Neural progenitor cell (in vitro differentiated cells): ENCODE measurements at regions not wholly inside any gene's neighbourhood (a gene's known extent, or its start where the extent isn't known, plus 50 kb on each side); places are given as distances from the start of the nearest gene placed in this dataset.

Experiments
- DNase-seq: peaks from one replicate; pipeline ENCODE4 v3.0.0-alpha.2; 2016; ENCODE audit warnings: low spot score
- H2AFZ ChIP-seq: fragments of 200-600 bp; sonication (generic); replicated peaks from 2 replicates; pipeline ENCODE4 v1.6.1; 2016; ENCODE audit warnings: antibody characterized with exemption
- H3F3A ChIP-seq: fragments of 200-600 bp; sonication (generic); 2 replicates; pipeline ENCODE4 v1.6.1; 2016; ENCODE audit warnings: antibody characterized with exemption, low read depth
- H3K27ac ChIP-seq: fragments of 200-600 bp; sonication (generic); 2 replicates; pipeline ENCODE4 v1.5.1; 2016; ENCODE audit warnings: mild to moderate bottlenecking
- H3K27me3 ChIP-seq: fragments of 200-600 bp; sonication (generic); 2 replicates; pipeline ENCODE4 v1.6.1; 2016; ENCODE audit warnings: mild to moderate bottlenecking, moderate library complexity
- H3K36me3 ChIP-seq: fragments of 200-600 bp; sonication (generic); 2 replicates; pipeline ENCODE4 v1.5.1; 2016
- H3K4me1 ChIP-seq: fragments of 200-600 bp; sonication (generic); 2 replicates; pipeline ENCODE4 v1.6.1; 2016; ENCODE audit warnings: mixed run types
- H3K4me2 ChIP-seq: fragments of 200-600 bp; sonication (generic); 2 replicates; pipeline ENCODE4 v1.6.1; 2016
- H3K4me3 ChIP-seq: fragments of 200-600 bp; sonication (generic); 2 replicates; pipeline ENCODE4 v1.5.1; 2016
- H3K79me2 ChIP-seq: fragments of 200-600 bp; sonication (generic); 2 replicates; pipeline ENCODE4 v1.6.1; 2016; ENCODE audit warnings: low read depth
- H3K9ac ChIP-seq: fragments of 200-600 bp; sonication (generic); 2 replicates; pipeline ENCODE4 v1.6.1; 2016
- H3K9me3 ChIP-seq: fragments of 200-600 bp; sonication (generic); 2 replicates; pipeline ENCODE4 v1.5.1; 2016; ENCODE audit warnings: low read depth
- H4K20me1 ChIP-seq: fragments of 200-600 bp; sonication (generic); 2 replicates; pipeline ENCODE4 v1.6.1; 2016; ENCODE audit warnings: low read depth
- H3K27ac Mint-ChIP-seq: 3 replicates; pipeline ENCODE4 v1.8.0; 2021; ENCODE audit warnings: mixed read lengths
- H3K27me3 Mint-ChIP-seq: 2 replicates; pipeline ENCODE4 v1.8.0; 2022; ENCODE audit warnings: low read depth, mild to moderate bottlenecking, inconsistent platforms, moderate library complexity, mixed read lengths; ENCODE audit not compliant: insufficient read depth
- H3K36me3 Mint-ChIP-seq: 3 replicates; pipeline ENCODE4 v1.8.0; 2021; ENCODE audit warnings: mixed read lengths
- H3K4me1 Mint-ChIP-seq: 3 replicates; pipeline ENCODE4 v1.8.0; 2021; ENCODE audit warnings: mixed read lengths
- H3K4me3 Mint-ChIP-seq: 3 replicates; pipeline ENCODE4 v1.8.0; 2021; ENCODE audit warnings: mild to moderate bottlenecking, moderate library complexity, mixed read lengths
- H3K9me3 Mint-ChIP-seq: 3 replicates; pipeline ENCODE4 v1.8.0; 2020; ENCODE audit warnings: mixed read lengths
- EZH2 ChIP-seq: fragments of 200-600 bp; sonication (generic); IDR thresholded peaks from 2 replicates; pipeline ENCODE4 v1.6.1; 2017; ENCODE audit warnings: antibody characterized with exemption, mild to moderate bottlenecking, moderate library complexity
- EZH2phosphoT487 ChIP-seq: fragments of 200-600 bp; sonication (generic); IDR thresholded peaks from 2 replicates; pipeline ENCODE4 v1.6.1; 2017; ENCODE audit warnings: antibody characterized with exemption
- TF ChIP-seq, protein P1 (sequence below): fragments of 200-600 bp; sonication (generic); IDR thresholded peaks from 2 replicates; pipeline ENCODE4 v1.5.1; 2017; ENCODE audit warnings: antibody characterized with exemption, mild to moderate bottlenecking

GRCh38 chrX:107348051-107348450 is 101.4 kb upstream of the FRMPD3 start:
- Histone ChIP-seq H3K9ac (no peak overlapping the region), H3F3A (no peaks in the 10 kb centered on the region)

DNA sequence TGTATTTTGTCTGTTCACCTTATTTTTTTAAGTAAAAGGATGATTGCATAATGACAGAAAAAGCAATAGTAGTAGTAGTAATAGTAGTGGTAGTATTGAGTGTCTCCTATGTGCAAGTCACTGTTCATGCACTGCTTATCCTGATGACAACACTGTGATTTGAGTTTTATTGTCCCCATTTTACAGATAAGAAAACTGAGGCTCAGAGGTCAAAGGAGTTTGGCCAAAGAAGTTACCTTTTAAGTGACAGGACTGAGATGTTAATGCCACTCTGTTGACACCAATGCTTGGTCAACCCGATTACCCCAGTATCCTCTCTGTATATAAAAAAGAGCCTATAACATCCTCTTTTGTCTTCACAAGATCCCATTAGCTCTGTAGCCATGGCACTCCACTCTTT is 100.5 kb upstream of the FRMPD3 start:
- H3K4me3 Mint-ChIP-seq = no peak overlapping the region
- Histone ChIP-seq H3K36me3 (no peaks in the 10 kb centered on the region), H3F3A (no peaks in the 10 kb centered on the region), H3K9ac (no peak overlapping the region), H2AFZ (no peak overlapping the region), H3K4me3 (no peak overlapping the region), H3K9me3 (peaks cover 6% of the 10 kb centered on the region), H4K20me1 (no peaks in the 10 kb centered on the region), H3K79me2 (no peaks in the 10 kb centered on the region), H3K27me3 (peaks cover 17% of the 10 kb centered on the region), H3K4me2 (no peak overlapping the region), H3K27ac (no peak overlapping the region), H3K4me1 (no peaks in the 10 kb centered on the region)
- TF ChIP-seq EZH2phosphoT487 = no peak
- TF ChIP-seq, protein P1, sequence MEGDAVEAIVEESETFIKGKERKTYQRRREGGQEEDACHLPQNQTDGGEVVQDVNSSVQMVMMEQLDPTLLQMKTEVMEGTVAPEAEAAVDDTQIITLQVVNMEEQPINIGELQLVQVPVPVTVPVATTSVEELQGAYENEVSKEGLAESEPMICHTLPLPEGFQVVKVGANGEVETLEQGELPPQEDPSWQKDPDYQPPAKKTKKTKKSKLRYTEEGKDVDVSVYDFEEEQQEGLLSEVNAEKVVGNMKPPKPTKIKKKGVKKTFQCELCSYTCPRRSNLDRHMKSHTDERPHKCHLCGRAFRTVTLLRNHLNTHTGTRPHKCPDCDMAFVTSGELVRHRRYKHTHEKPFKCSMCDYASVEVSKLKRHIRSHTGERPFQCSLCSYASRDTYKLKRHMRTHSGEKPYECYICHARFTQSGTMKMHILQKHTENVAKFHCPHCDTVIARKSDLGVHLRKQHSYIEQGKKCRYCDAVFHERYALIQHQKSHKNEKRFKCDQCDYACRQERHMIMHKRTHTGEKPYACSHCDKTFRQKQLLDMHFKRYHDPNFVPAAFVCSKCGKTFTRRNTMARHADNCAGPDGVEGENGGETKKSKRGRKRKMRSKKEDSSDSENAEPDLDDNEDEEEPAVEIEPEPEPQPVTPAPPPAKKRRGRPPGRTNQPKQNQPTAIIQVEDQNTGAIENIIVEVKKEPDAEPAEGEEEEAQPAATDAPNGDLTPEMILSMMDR = no peak
- TF ChIP-seq EZH2 = no peak
- DNase-seq = no peak
- peaks cover 3% of the 10 kb centered on the region for H3K9me3 Mint-ChIP-seq
- no peak overlapping the region for H3K27ac Mint-ChIP-seq
- peaks cover 6% of the 10 kb centered on the region for H3K4me1 Mint-ChIP-seq
- no peaks in the 10 kb centered on the region for H3K36me3 Mint-ChIP-seq
- peaks cover 14% of the 10 kb centered on the region for H3K27me3 Mint-ChIP-seq

More at GRCh38 chrX:107348051-107348450, 101.4 kb upstream of the FRMPD3 start:
- Histone ChIP-seq H3K27ac (no peak overlapping the region), H3K36me3 (no peaks in the 10 kb centered on the region), H3K4me1 (no peaks in the 10 kb centered on the region), H4K20me1 (no peaks in the 10 kb centered on the region), H3K4me2 (no peak overlapping the region), H3K79me2 (no peaks in the 10 kb centered on the region), H2AFZ (no peak overlapping the region), H3K9me3 (peaks cover 6% of the 10 kb centered on the region), H3K27me3 (peaks cover 9% of the 10 kb centered on the region), H3K4me3 (no peak overlapping the region)
- peaks cover 3% of the 10 kb centered on the region for H3K9me3 Mint-ChIP-seq
- H3K4me1 Mint-ChIP-seq = peaks cover 6% of the 10 kb centered on the region
- no peaks in the 10 kb centered on the region for H3K36me3 Mint-ChIP-seq
- H3K27ac Mint-ChIP-seq = no peak overlapping the region
- DNase-seq = no peak
- H3K4me3 Mint-ChIP-seq = no peak overlapping the region
- TF ChIP-seq EZH2phosphoT487 (no peak), EZH2 (no peak)
- TF ChIP-seq, protein P1 = no peak
- H3K27me3 Mint-ChIP-seq = peaks cover 14% of the 10 kb centered on the region

GRCh38 chrX:107355533-107355932 is 93.9 kb upstream of the FRMPD3 start:
- Histone ChIP-seq H3K4me3 (no peak overlapping the region), H3K27ac (no peak overlapping the region)
- peak; percentile 75 for DNase-seq

More at GRCh38 chrX:107355533-107355932, 93.9 kb upstream of the FRMPD3 start:
- Histone ChIP-seq H3K9ac (no peak overlapping the region), H2AFZ (no peak overlapping the region), H3K36me3 (no peaks in the 10 kb centered on the region), H3K4me2 (peak overlapping the region; percentile 37), H3F3A (peaks cover 15% of the 10 kb centered on the region), H4K20me1 (no peaks in the 10 kb centered on the region), H3K27me3 (peaks cover 54% of the 10 kb centered on the region), H3K9me3 (no peaks in the 10 kb centered on the region), H3K79me2 (no peaks in the 10 kb centered on the region), H3K4me1 (peaks cover 4% of the 10 kb centered on the region)
- TF ChIP-seq EZH2 (no peak), EZH2phosphoT487 (no peak)
- TF ChIP-seq, protein P1 = no peak
- Mint-ChIP-seq H3K27ac (peak overlapping the region; percentile 51), H3K36me3 (no peaks in the 10 kb centered on the region), H3K27me3 (peaks cover 8% of the 10 kb centered on the region), H3K4me3 (peak overlapping the region; percentile 9), H3K9me3 (peaks cover 10% of the 10 kb centered on the region), H3K4me1 (peaks cover 26% of the 10 kb centered on the region)
